Neural cell (in vitro differentiated cells): ENCODE measurements at regions not wholly inside any gene's neighbourhood (a gene's known extent, or its start where the extent isn't known, plus 50 kb on each side); places are given as distances from the start of the nearest gene placed in this dataset.

Source experiments
- EP300 ChIP-seq: fragments of 450-650 bp; conservative IDR thresholded peaks from 2 replicates; pipeline ENCODE4 v1.6.1; 2014; ENCODE audit warnings: antibody characterized with exemption, mild to moderate bottlenecking, moderate library complexity; ENCODE audit not compliant: poor library complexity, severe bottlenecking
- EZH2 ChIP-seq: fragments of 200-600, 300-800 bp; shearing (Covaris generic), sonication (generic); IDR thresholded peaks from 2 replicates; pipeline ENCODE4 v1.6.1; 2014; ENCODE audit warnings: antibody characterized with exemption, low read length, borderline replicate concordance, mild to moderate bottlenecking; ENCODE audit not compliant: insufficient read depth, poor library complexity, severe bottlenecking
- POLR2AphosphoS5 ChIP-seq: IDR thresholded peaks from 2 replicates; pipeline ENCODE4 v1.6.1; 2012
- REST ChIP-seq: IDR thresholded peaks from 2 replicates; pipeline ENCODE4 v1.6.1; 2012; ENCODE audit warnings: borderline replicate concordance
- SMC3 ChIP-seq: fragments of 450-650 bp; conservative IDR thresholded peaks from 2 replicates; pipeline ENCODE4 v1.6.1; 2014; ENCODE audit warnings: antibody characterized with exemption, mild to moderate bottlenecking, moderate library complexity; ENCODE audit not compliant: poor library complexity
- TF ChIP-seq, protein P1 (sequence below): fragments of 450-650 bp; IDR thresholded peaks from 2 replicates; pipeline ENCODE4 v1.5.1; 2014; ENCODE audit warnings: antibody characterized with exemption, mild to moderate bottlenecking, moderate library complexity; ENCODE audit not compliant: poor library complexity, severe bottlenecking

DNA sequence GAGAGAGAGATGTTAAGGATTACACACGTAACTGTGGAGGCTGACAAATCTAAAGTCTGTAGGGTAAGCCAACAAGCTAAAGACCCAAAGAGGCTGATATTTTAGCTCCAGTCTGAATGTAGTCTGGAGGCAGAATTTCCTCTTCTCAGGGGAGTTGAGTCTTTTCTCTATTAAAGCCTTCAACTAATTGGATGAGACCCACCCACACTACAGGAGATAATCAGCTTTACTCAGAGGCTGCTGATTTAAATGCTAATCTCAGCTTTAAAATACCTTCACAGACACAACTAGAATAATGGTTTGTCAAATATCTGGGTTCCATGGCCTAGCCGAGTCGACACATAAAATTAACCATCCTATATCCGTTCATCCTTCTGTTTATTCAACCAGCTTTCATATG lies 204.3 kb upstream of the PSMD7 start:
- TF ChIP-seq, protein P1, sequence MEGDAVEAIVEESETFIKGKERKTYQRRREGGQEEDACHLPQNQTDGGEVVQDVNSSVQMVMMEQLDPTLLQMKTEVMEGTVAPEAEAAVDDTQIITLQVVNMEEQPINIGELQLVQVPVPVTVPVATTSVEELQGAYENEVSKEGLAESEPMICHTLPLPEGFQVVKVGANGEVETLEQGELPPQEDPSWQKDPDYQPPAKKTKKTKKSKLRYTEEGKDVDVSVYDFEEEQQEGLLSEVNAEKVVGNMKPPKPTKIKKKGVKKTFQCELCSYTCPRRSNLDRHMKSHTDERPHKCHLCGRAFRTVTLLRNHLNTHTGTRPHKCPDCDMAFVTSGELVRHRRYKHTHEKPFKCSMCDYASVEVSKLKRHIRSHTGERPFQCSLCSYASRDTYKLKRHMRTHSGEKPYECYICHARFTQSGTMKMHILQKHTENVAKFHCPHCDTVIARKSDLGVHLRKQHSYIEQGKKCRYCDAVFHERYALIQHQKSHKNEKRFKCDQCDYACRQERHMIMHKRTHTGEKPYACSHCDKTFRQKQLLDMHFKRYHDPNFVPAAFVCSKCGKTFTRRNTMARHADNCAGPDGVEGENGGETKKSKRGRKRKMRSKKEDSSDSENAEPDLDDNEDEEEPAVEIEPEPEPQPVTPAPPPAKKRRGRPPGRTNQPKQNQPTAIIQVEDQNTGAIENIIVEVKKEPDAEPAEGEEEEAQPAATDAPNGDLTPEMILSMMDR, result no peak
- TF ChIP-seq EP300 (no peak), POLR2AphosphoS5 (no peak), REST (no peak), EZH2 (no peak), SMC3 (no peak)
